Jurkat, Clone E6-1 (cell line): ENCODE measurements at regions not wholly inside any gene's neighbourhood (a gene's known extent, or its start where the extent isn't known, plus 50 kb on each side); places are given as distances from the start of the nearest gene placed in this dataset.
A peak's percentile ranks its signal among the peaks of the same experiment; 100 is the strongest.

Experiments
- DNase-seq: peaks from one replicate; pipeline ENCODE4 v3.0.0-alpha.2; 2011; ENCODE audit warnings: low read depth, low spot score
- H3K4me3 ChIP-seq: 2 replicates; pipeline ENCODE4 v1.5.1; 2011; ENCODE audit warnings: mild to moderate bottlenecking, low read length, control low read depth, moderate library complexity

GRCh38 chrX:51798701-51799100 is 55.5 kb downstream of the GSPT2 start:
- no peak overlapping the region for H3K4me3 ChIP-seq
- DNase-seq = no peak

GRCh38 chrX:51802917-51803688 is 59.9 kb downstream of the GSPT2 start:
- DNase-seq = peak; percentile 66
- H3K4me3 ChIP-seq = peak overlapping the region; percentile 66

- H3K4me3 ChIP-seq = peak overlapping the region; percentile 66
- no peak for DNase-seq
These were observed 60.6 kb downstream of the GSPT2 start for GRCh38 chrX:51803833-51804232.

GRCh38 chrX:51804741-51805140 is 61.5 kb downstream of the GSPT2 start:
- DNase-seq = no peak
- no peak overlapping the region for H3K4me3 ChIP-seq

GRCh38 chrX:51813886-51814460 is 70.7 kb downstream of the GSPT2 start:
- no peak for DNase-seq
- H3K4me3 ChIP-seq = no peak overlapping the region

GRCh38 chrX:51824061-51824460 is 69.4 kb upstream of the MAGED1 start:
- no peak overlapping the region for H3K4me3 ChIP-seq
- DNase-seq = no peak

- no peak overlapping the region for H3K4me3 ChIP-seq
- peak; percentile 49 for DNase-seq
These were observed 68.0 kb upstream of the MAGED1 start for GRCh38 chrX:51825436-51825835.

- peak; percentile 21 for DNase-seq
- H3K4me3 ChIP-seq = no peak overlapping the region
These were observed 59.3 kb upstream of the MAGED1 start for GRCh38 chrX:51834076-51834475.

- DNase-seq = no peak
- H3K4me3 ChIP-seq = no peak overlapping the region
These were observed 56.6 kb upstream of the MAGED1 start for GRCh38 chrX:51836823-51837222.

GRCh38 chrX:51837451-51837850 is 56.0 kb upstream of the MAGED1 start:
- no peak overlapping the region for H3K4me3 ChIP-seq
- DNase-seq = no peak

- no peak overlapping the region for H3K4me3 ChIP-seq
- no peak for DNase-seq
These were observed 55.5 kb upstream of the MAGED1 start for GRCh38 chrX:51837921-51838320.
